H9 (cell line): ENCODE measurements at regions not wholly inside any gene's neighbourhood (a gene's known extent, or its start where the extent isn't known, plus 50 kb on each side); places are given as distances from the start of the nearest gene placed in this dataset.

Source experiments
- DNase-seq: peaks from one replicate; pipeline ENCODE4 v3.0.0-alpha.2; 2017
- H2AFZ ChIP-seq: one replicate; pipeline ENCODE4 v1.6.1; 2013; ENCODE audit warnings: mild to moderate bottlenecking, low read length, control low read depth, moderate library complexity
- H2AK5ac ChIP-seq: 2 replicates; pipeline ENCODE4 v1.6.1; 2013; ENCODE audit warnings: low read length, control low read depth, mixed read lengths; ENCODE audit not compliant: insufficient read length
- H2BK120ac ChIP-seq: one replicate; pipeline ENCODE4 v1.6.1; 2013; ENCODE audit warnings: low read depth, mild to moderate bottlenecking, low read length, control low read depth, inconsistent platforms; ENCODE audit not compliant: poor library complexity, severe bottlenecking
- H2BK12ac ChIP-seq: 2 replicates; pipeline ENCODE4 v1.6.1; 2013; ENCODE audit warnings: low read length, control low read depth, mixed read lengths, low read depth; ENCODE audit not compliant: insufficient read length
- H2BK15ac ChIP-seq: 2 replicates; pipeline ENCODE4 v1.6.1; 2013; ENCODE audit warnings: low read depth, low read length, control low read depth
- H2BK20ac ChIP-seq: one replicate; pipeline ENCODE4 v1.6.1; 2013; ENCODE audit warnings: low read depth, mild to moderate bottlenecking, low read length, control low read depth, inconsistent platforms; ENCODE audit not compliant: poor library complexity, severe bottlenecking
- H2BK5ac ChIP-seq: 2 replicates; pipeline ENCODE4 v1.6.1; 2013; ENCODE audit warnings: low read length, control low read depth, mixed read lengths; ENCODE audit not compliant: insufficient read length
- H3K14ac ChIP-seq: 2 replicates; pipeline ENCODE4 v1.6.1; 2013; ENCODE audit warnings: low read length, control low read depth; ENCODE audit not compliant: insufficient read depth
- H3K18ac ChIP-seq: 2 replicates; pipeline ENCODE4 v1.6.1; 2013; ENCODE audit warnings: low read depth, mild to moderate bottlenecking, mixed read lengths, low read length, control low read depth; ENCODE audit not compliant: insufficient read length
- H3K23ac ChIP-seq: 2 replicates; pipeline ENCODE4 v1.6.1; 2013; ENCODE audit warnings: low read length, control low read depth, mixed read lengths, low read depth; ENCODE audit not compliant: insufficient read length
- H3K23me2 ChIP-seq: 2 replicates; pipeline ENCODE4 v1.6.1; 2013; ENCODE audit warnings: low read depth, mild to moderate bottlenecking, mixed read lengths, low read length, control low read depth; ENCODE audit not compliant: insufficient read length, poor library complexity, severe bottlenecking
- H3K27ac ChIP-seq: 2 replicates; pipeline ENCODE4 v1.5.1; 2013; ENCODE audit warnings: low read length, control low read depth, mixed read lengths, low read depth; ENCODE audit not compliant: insufficient read length
- H3K27me3 ChIP-seq: 2 replicates; pipeline ENCODE4 v1.6.1; 2013; ENCODE audit warnings: low read length, control low read depth, inconsistent platforms; ENCODE audit not compliant: insufficient read depth
- H3K4ac ChIP-seq: 2 replicates; pipeline ENCODE4 v1.6.1; 2013; ENCODE audit warnings: low read depth, mild to moderate bottlenecking, control low read depth, inconsistent platforms, low read length, moderate library complexity
- H3K4me1 ChIP-seq: 2 replicates; pipeline ENCODE4 v1.6.1; 2013; ENCODE audit warnings: low read length, control low read depth, inconsistent platforms; ENCODE audit not compliant: insufficient read depth
- H3K4me2 ChIP-seq: 2 replicates; pipeline ENCODE4 v1.6.1; 2013; ENCODE audit warnings: low read length, control low read depth, mixed read lengths; ENCODE audit not compliant: insufficient read length, insufficient read depth
- H3K56ac ChIP-seq: 2 replicates; pipeline ENCODE4 v1.6.1; 2013; ENCODE audit warnings: low read depth, mild to moderate bottlenecking, mixed read lengths, low read length, control low read depth; ENCODE audit not compliant: insufficient read length
- H3K79me1 ChIP-seq: 2 replicates; pipeline ENCODE4 v1.6.1; 2013; ENCODE audit warnings: low read depth, mild to moderate bottlenecking, moderate library complexity, low read length, control low read depth, inconsistent platforms; ENCODE audit not compliant: insufficient read depth, poor library complexity, severe bottlenecking
- H3K79me2 ChIP-seq: 2 replicates; pipeline ENCODE4 v1.6.1; 2013; ENCODE audit warnings: low read length, control low read depth, inconsistent platforms; ENCODE audit not compliant: insufficient read depth
- H3K9ac ChIP-seq: 2 replicates; pipeline ENCODE4 v1.6.1; 2013; ENCODE audit warnings: low read length, control low read depth, mixed read lengths; ENCODE audit not compliant: insufficient read length; ENCODE audit errors: extremely low read depth
- H3K9me3 ChIP-seq: one replicate; pipeline ENCODE4 v1.6.1; 2013; ENCODE audit warnings: low read depth, low read length, inconsistent platforms; ENCODE audit not compliant: control insufficient read depth
- H3T11ph ChIP-seq: one replicate; pipeline ENCODE4 v1.6.1; 2013; ENCODE audit warnings: mild to moderate bottlenecking, low read length, control low read depth, inconsistent platforms
- H4K20me1 ChIP-seq: one replicate; pipeline ENCODE4 v1.6.1; 2013; ENCODE audit not compliant: control insufficient read depth, insufficient read length, insufficient read depth
- H4K5ac ChIP-seq: 2 replicates; pipeline ENCODE4 v1.6.1; 2013; ENCODE audit warnings: low read depth, mild to moderate bottlenecking, mixed read lengths, low read length, control low read depth; ENCODE audit not compliant: insufficient read length
- H4K8ac ChIP-seq: replicated peaks from 2 replicates; pipeline ENCODE4 v1.6.1; 2013; ENCODE audit warnings: low read length, control low read depth, mixed read lengths, low read depth; ENCODE audit not compliant: insufficient read length
- H4K91ac ChIP-seq: 2 replicates; pipeline ENCODE4 v1.6.1; 2013; ENCODE audit warnings: low read depth, mild to moderate bottlenecking, moderate library complexity, mixed read lengths, low read length, control low read depth; ENCODE audit not compliant: insufficient read length
- H3K27ac Mint-ChIP-seq, 3 experiments: 2 replicates in 2 of 3; 3 replicates in 1 of 3; pipeline ENCODE4 v1.8.0; 2020 to 2021; ENCODE audit warnings: mixed read lengths in 3 of 3, mild to moderate bottlenecking in 1 of 3, moderate library complexity in 1 of 3
- H3K27me3 Mint-ChIP-seq: 2 replicates; pipeline ENCODE4 v1.8.0; 2021; ENCODE audit warnings: low read depth, mild to moderate bottlenecking, moderate library complexity, mixed read lengths
- H3K36me3 Mint-ChIP-seq, 3 experiments: 2 replicates in 2 of 3; 3 replicates in 1 of 3; pipeline ENCODE4 v1.8.0; 2020 to 2021; ENCODE audit warnings: low read depth in 3 of 3, mixed read lengths in 3 of 3; ENCODE audit not compliant: insufficient read depth in 1 of 3
- H3K4me1 Mint-ChIP-seq, 2 experiments: 2 replicates each; pipeline ENCODE4 v1.8.0; 2020; ENCODE audit warnings: mixed read lengths in 2 of 2
- H3K4me3 Mint-ChIP-seq, 2 experiments: 2 replicates in 1 of 2; 3 replicates in 1 of 2; pipeline ENCODE4 v1.8.0; 2020 to 2021; ENCODE audit warnings: mild to moderate bottlenecking in 2 of 2, mixed read lengths in 2 of 2, moderate library complexity in 1 of 2
- H3K9me3 Mint-ChIP-seq, 2 experiments: 2 replicates in 1 of 2; 3 replicates in 1 of 2; pipeline ENCODE4 v1.8.0; 2020; ENCODE audit warnings: mild to moderate bottlenecking in 2 of 2, mixed read lengths in 2 of 2, moderate library complexity in 1 of 2
- CTCF ChIP-seq: fragments of 200-600 bp; sonication (generic); conservative IDR thresholded peaks from 3 replicates; pipeline ENCODE4 v1.8.0; 2021; ENCODE audit warnings: antibody characterized with exemption, mild to moderate bottlenecking
- WGBS: extraction: QIAGEN DNeasy Blood & Tissue Kit; methylation state at CpG from one replicate; pipeline ENCODE4 v1.1.7; 2013; ENCODE audit warnings: missing lambda C conversion rate, low lambda C conversion rate, mixed read lengths; ENCODE audit not compliant: insufficient read length; ENCODE audit errors: extremely low coverage; 5-methylcytosine and 5-hydroxymethylcytosine counted together

DNA sequence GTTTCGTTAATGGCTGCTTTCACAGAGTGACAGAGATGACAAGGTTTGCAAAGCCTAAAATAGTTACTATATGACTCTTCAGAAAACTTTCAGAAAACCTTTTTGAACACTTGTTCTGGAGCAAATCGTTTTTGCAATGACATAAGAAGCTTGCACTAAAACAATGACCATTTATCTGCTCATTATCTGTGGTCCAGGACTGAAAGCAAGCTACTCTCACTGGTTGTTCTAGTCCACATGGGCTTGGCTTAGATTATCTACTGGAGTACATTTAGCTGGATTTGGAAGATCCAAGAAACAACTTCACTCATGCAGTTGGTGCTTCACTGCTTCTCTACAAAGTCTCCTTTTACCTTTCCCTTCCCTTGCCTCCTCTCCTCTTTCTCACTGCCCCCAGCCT, 1836.4 kb upstream of the AGA start:
- no CpG with 5 or more reads among the region's 2 CpGs for WGBS
- Mint-ChIP-seq H3K27ac (no peak overlapping the region), H3K4me3 (no peak overlapping the region), H3K36me3 (no peaks in the 10 kb centered on the region), H3K27me3 (no peaks in the 10 kb centered on the region), H3K9me3 (no peaks in the 10 kb centered on the region; a peak in 1 of 5 replicates), H3K4me1 (peaks cover 22 to 26% of the 10 kb centered on the region in 2 experiments)
- H3K4ac ChIP-seq, result no peak overlapping the region
- no peak for DNase-seq
- no peaks in the 10 kb centered on the region for H3K9me3 ChIP-seq
- H3K18ac ChIP-seq, result no peak overlapping the region
- no peak overlapping the region for H3K56ac ChIP-seq
- no peaks in the 10 kb centered on the region for H3K27me3 ChIP-seq
- no peak overlapping the region for H2BK5ac ChIP-seq
- no peaks in the 10 kb centered on the region for H3K79me1 ChIP-seq
- H2BK12ac ChIP-seq, result no peak overlapping the region
- no peaks in the 10 kb centered on the region for H4K20me1 ChIP-seq
- no peak overlapping the region for H2AK5ac ChIP-seq
- H3K4me1 ChIP-seq, result peaks cover 7% of the 10 kb centered on the region; the same call in 1 of the 2 replicates
- no peak overlapping the region for H4K5ac ChIP-seq
- no peak overlapping the region for H3K4me2 ChIP-seq
- no peaks in the 10 kb centered on the region for H3K79me2 ChIP-seq
- H2BK120ac ChIP-seq, result no peak overlapping the region
- TF ChIP-seq CTCF, result no peak
- no peak overlapping the region for H4K91ac ChIP-seq
- H3K23ac ChIP-seq, result no peak overlapping the region
- no peak overlapping the region for H4K8ac ChIP-seq
- no peak overlapping the region for H2BK15ac ChIP-seq
- no peak overlapping the region for H2AFZ ChIP-seq
- H3K23me2 ChIP-seq, result no peaks in the 10 kb centered on the region
- no peak overlapping the region for H3T11ph ChIP-seq
- H2BK20ac ChIP-seq, result no peak overlapping the region
- H3K14ac ChIP-seq, result no peak overlapping the region
- no peak overlapping the region for H3K9ac ChIP-seq
- H3K27ac ChIP-seq, result no peak overlapping the region
